ENCODE measurements at regions not wholly inside any gene's neighbourhood (a gene's known extent, or its start where the extent isn't known, plus 50 kb on each side); places are given as distances from the start of the nearest gene placed in this dataset.
"Not testable (repeated sequence)": the region's sequence is repeated elsewhere in the genome, so short reads cannot be mapped to it uniquely, and the experiment has no call there.

DNA sequence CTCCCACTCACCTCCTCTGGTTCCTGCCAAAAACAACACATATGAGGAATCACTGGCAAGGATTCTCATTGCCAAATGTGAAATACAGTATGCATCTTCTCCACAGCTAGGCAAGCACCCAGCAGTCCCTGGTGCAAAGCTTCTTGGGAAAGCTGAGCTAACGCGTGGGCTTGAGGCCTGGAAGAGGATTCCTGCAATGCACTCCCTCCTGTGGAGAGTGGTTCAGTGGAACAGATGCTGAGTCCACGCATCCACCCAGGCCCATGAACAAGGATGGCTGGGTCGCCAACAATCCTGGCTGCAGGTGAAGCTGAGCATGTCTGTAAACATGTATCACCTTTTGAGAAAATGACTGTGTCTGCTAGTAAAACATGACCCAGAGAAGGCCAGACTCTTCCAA, 113.2 kb upstream of the CHST15 start:
- no peak for DNase-seq

DNA sequence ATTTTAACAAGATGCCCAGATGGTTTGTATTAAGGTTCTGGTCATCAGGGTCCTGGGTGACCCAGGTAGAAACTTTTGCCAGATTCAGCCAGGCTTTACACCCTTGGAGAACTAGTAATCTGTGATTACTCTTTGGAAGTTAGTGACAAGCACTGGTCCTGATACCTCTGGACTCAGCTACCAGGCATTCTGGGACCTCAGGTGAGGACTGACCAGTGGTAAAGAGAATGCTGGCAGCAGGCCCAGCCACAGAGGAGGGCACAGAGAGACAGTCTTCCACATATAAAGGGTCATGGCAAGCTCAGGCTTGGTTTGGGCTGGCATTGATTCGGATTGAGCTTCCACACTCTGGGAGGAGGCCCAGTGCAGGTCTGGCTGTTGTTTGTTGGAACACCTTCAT, 112.0 kb upstream of the CHST15 start:
- DNase-seq: no peak

DNA sequence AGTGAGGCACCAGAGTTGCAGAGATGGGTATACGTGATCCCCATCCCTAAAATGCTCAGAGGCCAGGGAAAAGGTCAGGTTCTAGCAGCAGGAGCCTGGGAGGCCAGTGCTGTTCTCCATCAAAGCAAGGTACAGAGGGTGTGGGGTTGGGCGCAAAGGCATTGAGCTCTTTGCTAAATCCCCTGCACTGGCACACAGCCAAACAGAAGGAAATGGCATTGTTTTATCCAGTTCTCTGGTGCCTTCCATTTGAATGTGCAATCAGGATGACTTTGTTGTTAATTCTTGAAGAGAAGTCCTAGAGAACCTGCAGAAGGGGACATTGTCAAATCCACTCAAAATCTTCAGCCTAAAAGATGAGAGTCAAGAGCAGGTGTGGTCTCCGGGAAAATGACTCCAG, 111.3 kb upstream of the CHST15 start:
- no peak for DNase-seq

DNA sequence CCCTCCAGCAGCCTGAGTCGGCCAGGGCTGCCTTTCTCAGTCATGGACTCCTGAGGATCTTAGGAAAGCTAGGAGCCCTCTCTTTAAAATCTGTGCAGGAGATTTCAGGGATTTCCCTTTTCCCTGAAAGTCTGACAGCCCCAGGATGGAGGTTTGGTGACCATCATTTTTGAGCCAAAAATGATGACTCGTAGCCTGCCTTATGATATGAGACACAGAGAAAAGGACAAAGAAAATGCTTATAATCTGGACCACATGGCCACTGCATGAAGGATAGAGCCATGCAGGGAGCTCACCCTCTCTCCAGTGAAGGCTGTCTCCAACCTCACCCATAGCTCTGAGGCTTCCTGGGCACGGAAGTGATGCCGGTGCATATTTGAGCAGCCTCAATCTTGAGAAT, 106.6 kb upstream of the CHST15 start:
- peak in 2 of 3 donors; percentile 21 to 32 for DNase-seq

DNA sequence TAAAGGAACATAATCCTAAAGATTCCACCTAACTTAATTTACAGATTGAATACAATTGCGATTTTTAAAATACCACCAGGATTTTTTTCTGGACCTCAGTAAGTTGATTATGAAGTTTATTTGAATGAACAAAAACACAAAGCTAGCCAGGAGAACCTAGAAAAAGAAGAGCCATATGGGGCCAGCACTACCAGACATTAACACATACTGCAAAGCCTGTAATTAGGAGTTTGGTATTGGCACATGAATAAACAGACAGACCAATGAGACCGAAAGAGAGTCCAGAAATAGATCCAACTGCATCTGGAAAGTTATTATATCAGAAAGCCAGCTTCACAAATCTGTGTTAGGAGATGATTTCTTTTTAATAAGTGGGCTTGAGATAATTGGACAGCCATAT, 105.5 kb upstream of the CHST15 start:
- DNase-seq: no peak

DNA sequence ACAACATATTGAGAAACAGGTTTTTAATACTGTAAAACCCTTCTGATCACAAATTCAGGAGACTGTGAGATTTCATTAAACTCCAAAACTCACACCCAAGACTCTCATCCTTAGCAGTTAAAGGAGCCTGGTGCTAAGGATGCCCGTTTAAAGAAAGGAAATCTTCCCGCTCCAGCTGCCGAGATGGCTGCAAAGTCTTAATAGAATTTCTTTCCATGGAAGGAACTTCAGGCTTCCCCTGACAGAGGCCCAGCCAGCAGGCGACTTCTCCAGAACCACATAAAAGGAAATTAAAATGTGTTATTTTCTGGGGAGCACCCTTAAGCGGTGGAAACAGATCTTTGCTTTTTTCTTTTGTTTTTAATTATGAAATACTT, 104.7 kb upstream of the CHST15 start:
- no peak for DNase-seq

DNA sequence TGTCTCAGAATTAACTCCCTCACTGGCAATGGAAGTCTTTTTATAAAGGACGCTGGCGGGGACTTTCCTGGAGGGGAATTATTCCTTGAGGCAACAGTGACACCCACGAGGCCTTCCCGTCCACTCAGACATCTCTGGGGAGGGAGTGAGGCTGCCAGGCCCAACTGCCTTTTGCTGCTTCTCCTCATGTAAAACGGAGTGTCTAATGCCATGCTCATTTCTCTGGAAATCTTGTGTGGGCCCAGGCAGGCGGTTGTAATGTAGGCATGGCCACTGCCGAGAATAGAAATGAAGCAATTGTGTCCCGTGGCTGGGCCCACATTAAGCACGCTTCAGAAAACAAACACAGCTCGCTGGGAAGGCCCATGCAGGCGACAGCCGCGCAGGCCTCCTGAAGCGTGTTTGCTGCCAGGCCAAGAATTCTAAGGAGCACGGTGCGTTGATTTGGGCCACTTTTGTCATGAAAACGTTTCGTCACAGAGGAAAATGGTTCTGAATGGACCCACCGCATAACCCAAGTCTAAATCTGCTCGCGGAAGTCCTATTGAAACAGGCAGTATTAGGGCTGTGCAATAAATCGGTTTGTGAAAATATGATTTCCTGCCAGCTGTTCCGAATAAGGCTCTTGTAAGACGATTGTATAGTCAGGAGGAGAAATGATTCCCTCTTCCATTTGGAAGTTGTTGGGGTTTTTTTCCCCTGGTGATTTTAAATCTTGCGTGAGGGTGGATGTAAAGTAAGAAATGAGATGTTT, 104.2 kb upstream of the CHST15 start:
- peak; percentile 90 to 95 (median 94) for DNase-seq

DNA sequence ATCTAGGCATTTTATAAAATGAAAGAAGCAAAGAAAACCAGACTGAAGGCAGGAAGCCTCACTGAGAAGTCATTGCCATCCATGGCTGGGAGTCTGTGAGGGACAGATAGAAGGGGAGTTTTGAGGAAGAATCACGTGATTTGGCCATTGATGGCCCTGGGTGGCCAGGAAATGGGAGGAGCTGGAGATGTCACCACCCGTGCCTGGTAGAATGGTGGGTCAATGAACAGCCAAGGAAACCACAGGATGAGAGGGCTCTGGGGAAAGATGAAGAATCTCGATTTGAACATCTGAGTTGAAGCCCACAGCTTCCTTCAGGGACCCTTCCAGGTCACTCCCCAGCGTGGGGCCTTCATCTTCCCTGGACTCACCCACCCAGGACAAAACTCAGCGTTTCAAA, 103.3 kb upstream of the CHST15 start:
- peak; percentile 42 to 63 (median 57) for DNase-seq

DNA sequence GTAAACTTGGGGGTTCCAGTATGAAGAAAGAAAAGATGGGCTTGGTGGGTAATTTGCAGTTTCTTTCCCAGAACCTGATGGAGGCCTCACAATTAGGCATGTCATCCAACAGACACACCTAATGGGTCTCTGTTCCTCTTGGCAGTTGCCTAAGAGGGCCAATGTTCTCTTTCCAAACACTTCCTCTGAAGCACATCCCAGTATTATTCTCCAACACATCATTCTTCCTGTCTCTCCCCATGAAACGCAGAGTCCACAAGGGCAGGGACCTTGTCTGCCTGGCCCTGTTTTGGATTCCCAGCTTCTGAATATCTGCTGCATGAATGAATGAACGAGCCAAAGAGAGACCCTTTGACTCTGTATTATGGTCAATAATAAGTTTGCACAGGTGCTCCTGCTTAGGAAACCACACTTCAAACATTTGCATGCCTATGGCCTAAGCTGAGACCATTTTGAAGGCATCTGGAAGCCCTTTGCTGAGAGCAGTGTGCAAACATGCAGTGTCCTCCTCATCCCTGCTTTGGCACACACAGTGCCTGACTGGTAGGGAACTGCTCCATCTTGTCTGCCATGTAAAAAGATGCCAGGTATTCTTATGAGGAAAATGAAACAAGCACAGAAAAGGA, 100.9 kb upstream of the CHST15 start:
- DNase-seq: no peak

DNA sequence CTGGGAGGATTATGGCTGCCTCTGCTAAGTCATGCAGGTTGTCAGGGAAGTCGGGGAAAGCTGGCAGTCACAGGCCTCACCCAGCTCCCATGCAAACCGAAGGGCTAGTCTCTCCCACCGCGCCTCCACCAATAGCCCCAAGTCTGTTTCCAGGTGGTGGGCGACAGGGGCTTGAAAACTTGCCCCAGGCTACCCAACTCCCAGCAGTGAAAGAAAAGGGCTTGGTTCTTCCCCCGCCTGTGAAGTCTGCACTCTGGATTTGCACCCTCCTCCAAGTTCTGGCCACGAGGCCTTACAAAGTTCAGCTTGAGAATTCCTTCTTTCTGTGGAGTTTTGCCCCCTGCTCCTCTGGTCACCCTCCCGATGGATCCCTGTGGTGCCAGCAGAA, 99.9 kb upstream of the CHST15 start:
- no peak for DNase-seq

DNA sequence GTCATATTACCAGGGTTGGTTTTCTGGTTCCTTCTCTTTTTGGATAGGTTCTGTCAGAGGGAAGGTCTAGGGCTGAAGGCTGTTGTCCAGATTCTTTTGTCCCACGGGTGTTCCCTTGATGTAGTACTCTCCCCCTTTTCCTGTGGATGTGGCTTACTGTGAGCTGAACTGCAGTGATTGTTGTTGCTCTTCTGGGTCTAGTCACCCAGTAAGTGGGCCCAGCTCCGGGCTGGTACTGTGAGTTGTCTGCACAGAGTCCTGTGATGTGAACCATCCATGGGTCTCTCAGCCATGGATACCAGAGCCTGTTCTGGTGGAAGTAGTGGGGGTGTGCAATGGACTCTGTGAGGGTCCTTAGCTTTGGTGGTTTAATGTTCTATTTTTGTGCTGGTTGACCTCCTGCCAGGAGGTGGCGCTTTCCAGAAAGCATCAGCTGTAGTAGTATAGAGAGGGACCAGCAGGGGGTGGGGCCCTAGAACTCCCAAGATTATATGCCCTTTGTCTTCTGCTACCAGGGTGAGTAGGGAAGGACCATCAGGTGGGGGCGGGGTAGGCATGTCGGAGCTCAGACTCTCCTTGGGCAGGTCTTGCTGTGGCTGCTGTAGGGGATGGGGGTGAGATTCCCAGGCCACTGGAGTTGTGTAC, 99.4 kb upstream of the CHST15 start:
- not testable (repeated sequence) for DNase-seq

DNA sequence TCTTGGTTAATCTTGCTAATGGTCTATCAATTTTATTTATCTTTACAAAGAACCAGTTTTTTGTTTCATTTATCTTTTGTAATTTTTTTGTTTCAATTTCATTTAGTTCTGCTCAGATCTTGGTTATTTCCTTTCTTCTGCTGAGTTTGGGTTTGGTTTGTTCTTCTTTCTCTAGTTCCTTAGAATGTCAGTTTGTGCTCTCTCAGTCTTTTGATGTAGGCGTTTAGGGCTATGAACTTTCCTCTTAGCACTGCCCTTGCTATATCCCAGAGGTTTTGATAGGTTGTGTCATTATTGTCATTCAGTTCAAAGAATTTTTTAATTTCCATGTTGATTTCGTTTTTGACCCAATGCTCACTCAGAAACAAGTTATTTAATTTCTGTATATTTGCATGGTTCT, 97.1 kb upstream of the CHST15 start:
- peak; percentile 45 to 59 (median 51) for DNase-seq

DNA sequence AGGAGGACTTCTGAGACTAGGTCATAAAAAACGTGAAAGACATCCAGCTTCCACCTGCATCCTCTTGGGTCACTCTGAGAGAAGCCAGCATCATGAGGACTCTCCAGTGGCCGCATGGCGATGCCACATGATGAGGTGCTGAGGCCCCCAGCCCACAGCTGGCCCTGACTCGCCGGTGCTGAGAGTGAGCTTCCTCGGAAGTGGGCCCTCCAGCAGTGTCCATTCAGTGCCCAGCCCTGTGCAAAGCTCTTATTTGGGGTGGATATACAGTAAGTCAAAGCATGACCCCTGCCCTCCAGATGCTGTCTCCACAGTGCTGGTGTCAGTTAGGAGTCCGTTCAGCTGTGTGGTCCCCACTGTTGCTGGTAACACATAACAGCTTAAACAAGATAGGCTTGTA, 93.6 kb upstream of the CHST15 start:
- no peak for DNase-seq

DNA sequence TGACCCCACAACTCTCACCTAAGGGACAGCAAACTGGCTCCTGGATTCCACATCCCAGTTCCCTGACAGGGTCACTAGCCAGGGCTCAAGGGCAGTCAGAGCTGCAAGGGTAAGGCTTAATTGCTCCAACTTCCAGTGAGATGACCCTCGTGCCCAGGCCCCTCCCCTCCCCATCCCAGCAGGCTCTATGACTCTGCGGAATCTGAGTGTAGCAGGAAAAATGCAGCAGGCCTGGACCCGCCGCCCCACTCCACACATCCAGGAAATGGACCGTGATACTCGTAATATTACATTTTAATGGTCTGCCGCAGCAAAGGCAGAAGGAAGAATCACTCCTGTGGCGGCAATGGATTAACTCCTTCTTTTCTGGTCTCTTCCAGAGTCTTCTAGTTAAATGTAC, 91.7 kb upstream of the CHST15 start:
- DNase-seq: no peak

DNA sequence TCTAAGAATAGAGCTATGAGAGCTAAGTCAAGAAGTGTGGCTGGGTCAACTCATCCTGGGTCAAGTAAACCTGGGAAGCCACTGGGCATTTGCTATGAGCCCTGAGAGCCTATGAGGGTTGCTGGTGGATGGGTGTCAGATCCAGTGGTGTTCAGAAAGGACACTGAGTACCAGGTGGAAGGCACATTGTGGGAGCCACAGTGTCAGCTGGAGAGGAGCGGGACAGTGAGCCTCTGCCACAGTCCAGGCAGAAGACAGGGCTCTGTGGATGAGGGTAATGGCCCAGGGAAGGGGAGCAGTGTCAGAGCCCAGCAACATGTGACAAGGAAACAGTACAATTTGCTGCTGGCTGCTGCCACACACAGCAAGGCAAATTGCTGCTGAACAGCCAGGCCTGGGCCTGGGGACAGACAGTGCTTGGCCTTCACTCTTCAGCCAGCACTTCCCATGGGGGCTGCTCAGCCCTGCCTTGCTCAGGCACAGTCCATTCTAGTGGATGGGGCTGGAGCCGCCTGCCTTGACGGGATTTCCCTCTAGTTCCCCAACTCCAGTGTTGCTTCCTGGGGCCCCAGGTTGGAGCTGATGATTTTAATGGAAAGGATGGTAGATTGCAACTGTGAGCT, 90.9 kb upstream of the CHST15 start:
- DNase-seq: peak in 1 of 3 donors; percentile 21

DNA sequence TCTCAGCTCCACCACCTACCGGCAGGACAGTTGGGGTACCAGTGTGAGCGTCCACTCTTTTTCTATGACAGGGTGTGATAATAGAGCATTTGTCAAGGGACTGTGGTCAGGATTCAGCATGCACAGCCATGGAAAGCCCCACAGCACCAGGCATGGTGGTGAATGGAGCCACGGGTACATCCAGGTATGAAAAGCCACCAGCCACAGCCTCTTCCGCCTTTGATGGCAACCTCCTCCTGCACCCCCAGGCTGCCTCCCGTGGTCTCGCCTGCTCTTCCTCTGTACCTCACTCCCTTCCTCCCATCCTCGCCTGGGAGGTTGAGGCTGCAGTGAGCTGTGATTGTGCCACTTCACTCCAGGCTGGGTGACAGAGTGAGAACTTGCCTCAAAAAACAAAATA, 90.2 kb upstream of the CHST15 start:
- no peak for DNase-seq

DNA sequence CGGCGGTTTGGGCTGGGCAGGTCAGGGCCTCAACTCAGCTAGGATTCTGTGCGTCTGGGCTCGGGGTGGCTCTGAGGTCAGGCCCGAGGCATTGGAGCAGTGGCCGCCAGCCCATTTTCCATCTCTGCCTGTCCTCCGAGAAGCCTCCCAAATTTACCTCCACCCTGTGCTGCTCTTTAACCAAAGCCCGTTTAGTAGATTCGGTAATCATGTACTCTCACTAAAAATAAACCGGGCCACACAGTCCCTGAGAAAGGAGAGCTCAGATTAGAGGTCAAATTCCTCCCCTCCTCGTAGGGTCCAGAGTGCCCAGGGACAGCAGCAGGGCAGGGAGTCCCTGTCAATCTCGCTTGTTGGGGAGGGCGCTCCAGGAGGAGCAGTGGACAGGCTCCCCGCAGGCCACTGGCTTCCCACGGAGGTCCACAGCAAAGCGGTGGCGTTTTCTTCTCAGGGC, 88.7 kb upstream of the CHST15 start:
- no peak for DNase-seq

DNA sequence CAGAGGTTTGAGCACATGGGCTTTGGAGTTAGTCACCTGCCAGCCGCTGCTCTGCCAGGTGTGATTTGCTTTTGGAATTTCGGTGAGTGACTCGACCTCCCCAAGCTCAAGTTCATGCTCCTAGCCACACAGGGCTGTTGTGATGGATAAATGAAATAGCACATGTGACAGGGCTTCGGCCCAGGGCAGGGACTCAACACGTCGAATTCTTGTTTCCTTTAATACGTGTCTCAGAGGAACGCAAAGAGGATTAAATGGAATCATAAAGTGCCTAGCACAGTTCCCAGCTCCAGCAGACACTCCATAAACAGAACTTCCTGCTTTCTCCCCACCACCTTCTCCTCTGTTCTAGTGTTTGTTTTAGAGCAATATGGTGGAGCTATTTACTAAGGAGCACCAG, 88.3 kb upstream of the CHST15 start:
- no peak for DNase-seq

DNA sequence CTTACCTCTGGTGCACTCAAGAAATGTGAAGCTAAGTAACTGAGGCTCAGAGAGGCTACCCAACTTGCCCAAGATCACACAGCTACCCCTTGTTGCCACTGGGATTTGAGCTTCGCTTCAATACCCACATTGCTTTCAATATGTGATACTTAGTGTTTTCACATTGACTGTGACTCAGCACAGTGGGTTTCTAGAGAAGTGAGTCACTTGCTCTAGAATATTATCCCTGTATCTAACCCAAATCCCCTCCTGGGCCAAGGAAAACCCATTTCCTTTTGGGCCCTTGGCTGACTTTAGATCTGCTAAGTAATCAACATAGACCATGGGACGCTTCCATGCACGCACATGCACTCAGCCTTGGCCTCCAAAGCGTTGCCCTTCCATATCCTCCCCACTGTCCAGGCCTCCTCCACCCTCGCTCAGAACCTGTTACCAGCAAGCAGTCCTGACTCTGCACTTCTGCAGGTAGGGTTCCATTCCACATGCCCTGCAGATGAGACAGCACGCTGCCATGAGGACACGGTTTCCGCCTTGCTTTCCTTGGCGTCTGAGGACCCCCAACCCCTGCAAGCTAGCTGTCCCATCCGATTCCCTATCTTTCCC, 87.7 kb upstream of the CHST15 start:
- peak; percentile 16 to 38 (median 26) for DNase-seq

DNA sequence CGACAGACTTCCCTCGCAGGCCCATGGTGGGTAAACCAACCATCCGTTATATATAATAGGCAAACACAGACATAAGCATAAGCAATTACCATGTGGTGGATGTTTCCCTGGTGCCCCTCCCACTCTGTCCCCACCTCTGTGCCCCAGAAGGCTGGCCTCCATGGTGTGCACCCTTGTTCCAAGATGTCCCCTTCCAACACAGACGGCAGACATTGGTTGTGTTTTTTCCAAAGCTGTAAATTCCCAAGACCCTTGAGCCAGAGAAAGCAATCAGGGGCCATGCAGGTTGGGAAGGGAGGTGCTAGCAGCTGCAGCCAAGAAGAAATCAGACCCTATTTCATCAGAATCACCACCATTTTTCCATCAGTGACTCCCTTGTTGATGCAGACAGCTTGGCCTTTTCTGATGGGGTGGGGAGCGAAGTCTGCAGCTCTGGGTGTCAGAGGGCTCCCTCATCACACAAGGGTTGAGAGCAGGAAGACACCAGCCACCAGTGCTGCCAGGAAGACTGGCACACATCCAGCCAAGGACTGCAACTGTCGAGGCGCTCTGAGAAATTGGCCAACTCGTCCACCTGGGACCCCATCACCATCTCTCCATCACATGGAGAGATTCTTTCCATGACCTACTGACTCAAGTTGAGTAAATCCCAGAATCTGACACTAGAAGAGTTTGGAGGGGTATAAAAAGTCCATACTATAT, 86.8 kb upstream of the CHST15 start:
- no peak for DNase-seq

DNA sequence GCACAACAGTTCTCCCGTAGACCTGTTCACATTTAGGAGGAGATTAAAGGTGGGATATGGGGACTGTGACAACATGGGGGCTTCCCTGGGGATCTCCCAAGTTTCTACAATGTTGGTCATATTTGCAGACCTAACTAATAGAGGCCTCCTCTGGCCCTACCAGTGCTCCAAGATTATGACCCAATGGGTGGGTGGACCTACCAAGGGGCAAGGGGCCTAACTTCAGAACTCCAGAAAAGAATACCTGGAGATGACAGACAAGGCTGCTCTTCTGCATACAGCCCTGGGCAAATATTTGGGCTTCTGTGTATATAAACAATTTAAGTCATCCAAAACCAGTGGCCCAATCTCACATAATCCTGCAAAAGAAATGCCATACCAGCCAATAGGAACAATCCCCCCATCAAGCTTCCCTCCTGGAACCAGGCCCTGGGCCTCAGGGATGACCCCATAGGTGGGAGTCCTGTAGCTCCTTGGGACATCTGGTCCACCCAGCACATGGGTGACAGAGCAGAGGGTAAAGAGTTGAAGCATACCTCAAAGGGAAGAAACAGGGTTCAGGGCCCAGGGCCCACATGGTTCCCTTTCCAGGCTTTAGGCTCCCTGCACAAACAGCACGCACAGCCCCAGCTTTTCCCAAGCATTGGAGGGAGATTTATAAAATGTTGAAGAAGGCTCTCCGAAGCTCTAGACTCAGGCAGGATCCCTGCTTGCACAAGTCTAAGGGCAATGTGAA, 86.1 kb upstream of the CHST15 start:
- DNase-seq: peak in 1 of 3 donors; percentile 31

DNA sequence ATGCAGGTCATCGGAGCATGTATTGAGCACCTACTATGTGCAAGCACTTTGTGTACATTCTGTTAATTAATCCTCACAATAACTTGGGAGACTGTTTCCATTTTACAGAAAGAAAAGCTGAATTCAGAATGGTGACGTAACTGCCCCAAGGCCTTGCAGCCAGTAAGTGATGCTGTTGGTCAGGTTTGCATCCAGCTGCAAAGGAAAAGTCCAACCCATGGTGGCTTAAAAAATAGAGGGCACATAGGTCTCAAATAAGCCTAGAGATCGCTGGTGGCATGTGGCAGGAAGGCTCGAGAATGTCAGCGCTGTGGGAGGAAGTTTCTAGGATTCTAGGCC, 83.8 kb upstream of the CHST15 start:
- DNase-seq: no peak

Measured in suppressor macrophage treated with lipopolysaccharide for 1 hour (primary cell).